HepG2 (cell line): ENCODE measurements at regions not wholly inside any gene's neighbourhood (a gene's known extent, or its start where the extent isn't known, plus 50 kb on each side); places are given as distances from the start of the nearest gene placed in this dataset.

Source experiments
- ATAC-seq: fragments of 200-7000 bp; cut with Tn5 transposase; 3 replicates; pipeline ENCODE4 v1.9.1; 2020; ENCODE audit warnings: mild to moderate bottlenecking, moderate library complexity
- BruUV-seq: library from RNA; stranded (reverse); fragments of 400-500 nt; replicated peaks from 2 replicates; lab custom pipeline; 2021; lab: Mats Ljungman, UMichigan
- CTCF ChIA-PET: fragments of 300-600 bp; formaldehyde crosslinking; extraction: SDS; loops from one replicate; lab custom pipeline; 2021; ENCODE audit warnings: low total read pairs, inconsistent platforms, low intra/inter-chr PET ratio; lab: Yijun Ruan, JAX
- POLR2A ChIA-PET: fragments of 350-600 bp; sonication (Branson Sonifier 250); formaldehyde crosslinking; loops from one replicate; lab custom pipeline; 2020; ENCODE audit warnings: antibody characterized with exemption, inconsistent platforms; lab: Yijun Ruan, JAX
- DNase-seq: peaks from one replicate; pipeline ENCODE4 v3.0.0-alpha.2; 2015; ENCODE audit warnings: low spot score
- FAIRE-seq: peaks from 3 replicates; lab custom pipeline; 2011; peaks lifted over from hg19 to GRCh38; lab: Jason Lieb, UNC
- H2AFZ ChIP-seq: one replicate; pipeline ENCODE4 v1.6.1; 2011; ENCODE audit warnings: low read length, inconsistent platforms
- H3K27ac ChIP-seq: fragments of 300-600 bp; 3 replicates; pipeline ENCODE4 v1.8.0; 2011; ENCODE audit warnings: mixed run types, mild to moderate bottlenecking, mixed read lengths, low read length, inconsistent platforms; ENCODE audit not compliant: insufficient read depth; ENCODE audit errors: extremely low read length
- H3K27me3 ChIP-seq, 2 experiments: fragments of 200-600 bp in 1 of 2; 2 replicates in 1 of 2; 3 replicates in 1 of 2; pipeline versions ENCODE4 v1.6.0 to v1.8.0; 2011; ENCODE audit warnings: low read length in 2 of 2, mild to moderate bottlenecking in 2 of 2, moderate library complexity in 2 of 2, inconsistent platforms in 1 of 2; ENCODE audit not compliant: insufficient read depth in 2 of 2, control insufficient read depth in 1 of 2
- H3K36me3 ChIP-seq, 2 experiments: fragments of 200-600 bp in 1 of 2; replicated peaks in 1 of 2; 2 replicates in 1 of 2; 3 replicates in 1 of 2; pipeline versions ENCODE4 v1.5.1 to v1.8.0; 2011; ENCODE audit warnings: low read length in 2 of 2, inconsistent platforms in 1 of 2; ENCODE audit not compliant: insufficient read depth in 2 of 2, control insufficient read depth in 1 of 2
- H3K4me1 ChIP-seq: 2 replicates; pipeline ENCODE4 v1.5.1; 2012; ENCODE audit warnings: low read length, inconsistent platforms; ENCODE audit not compliant: insufficient read depth
- H3K4me2 ChIP-seq: 2 replicates; pipeline ENCODE4 v1.6.0; 2011; ENCODE audit warnings: low read depth, low read length, inconsistent platforms
- H3K4me3 ChIP-seq, 3 experiments: fragments of 200-600 bp in 1 of 3; sonication (generic), shearing (Covaris generic) in 1 of 3; replicated peaks in 1 of 3; 2 replicates each; pipeline ENCODE4 v1.5.1; 2011 to 2016; ENCODE audit warnings: low read length in 3 of 3, inconsistent platforms in 2 of 3, low read depth in 2 of 3, mild to moderate bottlenecking in 2 of 3, control low read depth in 1 of 3, mixed read lengths in 1 of 3; ENCODE audit not compliant: insufficient read depth in 1 of 3
- H3K79me2 ChIP-seq: one replicate; pipeline ENCODE4 v1.6.1; 2011; ENCODE audit warnings: low read length, inconsistent platforms; ENCODE audit not compliant: insufficient read depth
- H3K9ac ChIP-seq: 2 replicates; pipeline ENCODE4 v1.6.0; 2011; ENCODE audit warnings: mild to moderate bottlenecking, low read depth, low read length, inconsistent platforms; ENCODE audit not compliant: insufficient read depth
- H3K9me3 ChIP-seq: 2 replicates; pipeline ENCODE4 v1.5.1; 2012; ENCODE audit warnings: mild to moderate bottlenecking, low read length
- H4K20me1 ChIP-seq: 2 replicates; pipeline ENCODE4 v1.6.0; 2011; ENCODE audit warnings: inconsistent platforms, mild to moderate bottlenecking, low read length, moderate library complexity; ENCODE audit not compliant: insufficient read depth
- HNRNPH1 ChIP-seq: fragments of 200-400 bp; formaldehyde crosslinking; optimal IDR thresholded peaks from 2 replicates; pipeline ENCODE3; 2017; ENCODE audit warnings: mild to moderate bottlenecking, low read depth, low read length
- NR2F6 ChIP-seq, 2 experiments: IDR thresholded peaks; 2 replicates each; pipeline ENCODE4 v1.6.1; 2016; ENCODE audit warnings: antibody characterized with exemption in 1 of 2, mild to moderate bottlenecking in 1 of 2
- REXO4 ChIP-seq: sonication (generic); formaldehyde crosslinking; IDR thresholded peaks from 2 replicates; pipeline ENCODE4 v1.8.0; 2022; ENCODE audit warnings: missing genetic modification reagents, mild to moderate bottlenecking, borderline replicate concordance
- RFX1 ChIP-seq: fragments of 450-650 bp; IDR thresholded peaks from 2 replicates; pipeline ENCODE4 v1.6.1; 2017
- TBX3 ChIP-seq: fragments of 450-650 bp; IDR thresholded peaks from 2 replicates; pipeline ENCODE4 v1.6.1; 2017; ENCODE audit warnings: antibody characterized with exemption, mild to moderate bottlenecking, inconsistent platforms, borderline replicate concordance
- ZNF275 ChIP-seq: sonication (generic); formaldehyde crosslinking; IDR thresholded peaks from 2 replicates; pipeline ENCODE4 v1.8.0; 2022; ENCODE audit warnings: missing genetic modification reagents, mild to moderate bottlenecking, inconsistent platforms, borderline replicate concordance
- ZNF282 ChIP-seq: fragments of 450-650 bp; IDR thresholded peaks from 2 replicates; pipeline ENCODE4 v1.6.1; 2018; ENCODE audit not compliant: partially characterized antibody
- ZNF382 ChIP-seq: sonication (generic); formaldehyde crosslinking; IDR thresholded peaks from 2 replicates; pipeline ENCODE4 v1.5.0; 2020; ENCODE audit warnings: missing genetic modification reagents, mild to moderate bottlenecking, borderline replicate concordance
- WGBS: methylation state at CpG from one replicate; pipeline ENCODE4 v1.1.6; 2017; ENCODE audit warnings: low lambda C conversion rate; 5-methylcytosine and 5-hydroxymethylcytosine counted together
- in situ Hi-C: cut with HindIII; loops from 2 replicates; pipeline ENCODE4 v1.10.0; 2017; ENCODE audit warnings: low pct_unique_long_range_greater_than_20kb; ENCODE audit not compliant: extremely low pct_ligation_motif_present
- intact Hi-C: fragments of 100-400 bp; cut with micrococcal nuclease; formaldehyde crosslinking; loops from one replicate; pipeline ENCODE4 v1.10.0; 2022; ENCODE audit not compliant: unreplicated experiment

- ChIA-PET POLR2A (no interaction called here), CTCF (no interaction called here)
- Histone ChIP-seq H3K4me2 (no peak overlapping the region), H3K9me3 (no peaks in the 10 kb centered on the region), H3K27ac (no peak overlapping the region), H3K36me3 (no peaks in the 10 kb centered on the region), H3K4me1 (no peaks in the 10 kb centered on the region), H3K79me2 (no peaks in the 10 kb centered on the region), H3K4me3 (no peak overlapping the region), H4K20me1 (no peaks in the 10 kb centered on the region), H2AFZ (no peak overlapping the region), H3K9ac (no peak overlapping the region), H3K27me3 (no peaks in the 10 kb centered on the region)
- BruUV-seq = no TSS peak
- ATAC-seq = no peak
- WGBS = 0% methylated on average over 1 of the region's 1 CpG
- TF ChIP-seq TBX3 (no peak), NR2F6 (IDR thresholded peaks at IDR 0.05) (no peak), NR2F6 (CRISPR knock-in tag; IDR thresholded peaks at IDR 0.05) (no peak)
- FAIRE-seq = no peak
- DNase-seq = no peak
- in situ Hi-C loops (no loop called here), intact Hi-C loops (no loop called here)
These were observed 68.6 kb upstream of the COL5A2 start for GRCh38 chr2:189248141-189248540.

- POLR2A ChIA-PET = no interaction called here
- H3K4me3 ChIP-seq = no peak overlapping the region
- no peak overlapping the region for H3K4me2 ChIP-seq
- no peaks in the 10 kb centered on the region for H3K27me3 ChIP-seq
- TF ChIP-seq ZNF382 (CRISPR knock-in tag) = no peak
- no peak for TF ChIP-seq RFX1
- no peak for TF ChIP-seq HNRNPH1
- no peak for TF ChIP-seq ZNF275 (CRISPR knock-in tag)
- TF ChIP-seq ZNF282 = no peak
- TF ChIP-seq REXO4 (CRISPR knock-in tag) = no peak
- TF ChIP-seq, all 625 proteins: peak for 0
- H4K20me1 ChIP-seq = no peaks in the 10 kb centered on the region
- H3K9me3 ChIP-seq = no peaks in the 10 kb centered on the region
- no peak overlapping the region for H3K27ac ChIP-seq
- CTCF ChIA-PET = no interaction called here
- in situ Hi-C loops (no loop called here), intact Hi-C loops (no loop called here)
- no peaks in the 10 kb centered on the region for H3K36me3 ChIP-seq
- H2AFZ ChIP-seq = no peak overlapping the region
- FAIRE-seq (no peak), DNase-seq (no peak), ATAC-seq (no peak)
- BruUV-seq = no TSS peak
- H3K79me2 ChIP-seq = no peaks in the 10 kb centered on the region
- no peaks in the 10 kb centered on the region for H3K4me1 ChIP-seq
- H3K9ac ChIP-seq = no peak overlapping the region
These were observed 69.6 kb upstream of the COL5A2 start for GRCh38 chr2:189249171-189249570.
